Neural cell (in vitro differentiated cells): ENCODE measurements at regions not wholly inside any gene's neighbourhood (a gene's known extent, or its start where the extent isn't known, plus 50 kb on each side); places are given as distances from the start of the nearest gene placed in this dataset.

Source experiments
- H2AFZ ChIP-seq: fragments of 200-600, 300-800 bp; sonication (generic), shearing (Covaris generic); 2 replicates; pipeline ENCODE4 v1.6.0; 2014; ENCODE audit warnings: low read depth, mild to moderate bottlenecking, antibody characterized with exemption, low read length, moderate library complexity
- H3F3A ChIP-seq: fragments of 200-600 bp; shearing (Covaris generic); 2 replicates; pipeline ENCODE4 v1.6.1; 2016; ENCODE audit warnings: mild to moderate bottlenecking, moderate library complexity, mixed read lengths, antibody characterized with exemption, low read length; ENCODE audit not compliant: insufficient read depth, poor library complexity, severe bottlenecking
- H3K27ac ChIP-seq: fragments of 200-600, 300-800 bp; sonication (generic), shearing (Covaris generic); 2 replicates; pipeline ENCODE4 v1.5.1; 2014; ENCODE audit warnings: mild to moderate bottlenecking, low read length, moderate library complexity
- H3K27me3 ChIP-seq: fragments of 300-800, 200-600 bp; sonication (generic), shearing (Covaris generic); 2 replicates; pipeline ENCODE4 v1.6.0; 2014; ENCODE audit warnings: mild to moderate bottlenecking, low read depth, low read length, moderate library complexity; ENCODE audit not compliant: insufficient read depth
- H3K36me3 ChIP-seq: fragments of 300-800, 200-600 bp; sonication (generic), shearing (Covaris generic); 2 replicates; pipeline ENCODE4 v1.5.1; 2014; ENCODE audit warnings: mild to moderate bottlenecking, antibody characterized with exemption, low read length, moderate library complexity; ENCODE audit not compliant: insufficient read depth
- H3K4me2 ChIP-seq: fragments of 300-800, 200-600 bp; sonication (generic), shearing (Covaris generic); 2 replicates; pipeline ENCODE4 v1.6.0; 2014; ENCODE audit warnings: mild to moderate bottlenecking, low read length
- H3K4me3 ChIP-seq: fragments of 300-800, 200-600 bp; sonication (generic), shearing (Covaris generic); 2 replicates; pipeline ENCODE4 v1.5.1; 2014; ENCODE audit warnings: mild to moderate bottlenecking, low read length, moderate library complexity
- H3K79me2 ChIP-seq: fragments of 200-600 bp; shearing (Covaris generic); replicated peaks from 2 replicates; pipeline ENCODE4 v1.6.0; 2014; ENCODE audit warnings: mild to moderate bottlenecking, low read length, moderate library complexity; ENCODE audit not compliant: insufficient read depth
- H3K9ac ChIP-seq: fragments of 300-800, 200-600 bp; sonication (generic), shearing (Covaris generic); 2 replicates; pipeline ENCODE4 v1.6.1; 2016; ENCODE audit warnings: mild to moderate bottlenecking, low read length, mixed read lengths
- H3K9me2 ChIP-seq: fragments of 200-600 bp; shearing (Covaris generic); 2 replicates; pipeline ENCODE4 v1.6.1; 2016; ENCODE audit warnings: mild to moderate bottlenecking, low read length, mixed read lengths; ENCODE audit not compliant: insufficient read depth
- H3K9me3 ChIP-seq: fragments of 200-600, 300-800 bp; sonication (generic), shearing (Covaris generic); 2 replicates; pipeline ENCODE4 v1.6.1; 2016; ENCODE audit warnings: mild to moderate bottlenecking, mixed run types, low read length, moderate library complexity, mixed read lengths
- H4K20me1 ChIP-seq: fragments of 200-600 bp; shearing (Covaris generic); 2 replicates; pipeline ENCODE4 v1.6.1; 2016; ENCODE audit warnings: mild to moderate bottlenecking, mixed run types; ENCODE audit not compliant: insufficient read depth
- EP300 ChIP-seq: fragments of 450-650 bp; conservative IDR thresholded peaks from 2 replicates; pipeline ENCODE4 v1.6.1; 2014; ENCODE audit warnings: antibody characterized with exemption, mild to moderate bottlenecking, moderate library complexity; ENCODE audit not compliant: poor library complexity, severe bottlenecking
- EZH2 ChIP-seq: fragments of 200-600, 300-800 bp; shearing (Covaris generic), sonication (generic); IDR thresholded peaks from 2 replicates; pipeline ENCODE4 v1.6.1; 2014; ENCODE audit warnings: antibody characterized with exemption, low read length, borderline replicate concordance, mild to moderate bottlenecking; ENCODE audit not compliant: insufficient read depth, poor library complexity, severe bottlenecking
- MXI1 ChIP-seq: fragments of 450-650 bp; conservative IDR thresholded peaks from 2 replicates; pipeline ENCODE4 v1.6.1; 2014; ENCODE audit warnings: antibody characterized with exemption, mild to moderate bottlenecking; ENCODE audit not compliant: poor library complexity, severe bottlenecking
- POLR2AphosphoS5 ChIP-seq: IDR thresholded peaks from 2 replicates; pipeline ENCODE4 v1.6.1; 2012
- RAD21 ChIP-seq: fragments of 450-650 bp; conservative IDR thresholded peaks from 2 replicates; pipeline ENCODE4 v1.6.1; 2014; ENCODE audit warnings: antibody characterized with exemption, mild to moderate bottlenecking, moderate library complexity
- SMC3 ChIP-seq: fragments of 450-650 bp; conservative IDR thresholded peaks from 2 replicates; pipeline ENCODE4 v1.6.1; 2014; ENCODE audit warnings: antibody characterized with exemption, mild to moderate bottlenecking, moderate library complexity; ENCODE audit not compliant: poor library complexity
- TAF1 ChIP-seq: IDR thresholded peaks from 2 replicates; pipeline ENCODE4 v1.6.1; 2012; ENCODE audit warnings: low read depth
- TF ChIP-seq, protein P1 (sequence below): IDR thresholded peaks from 2 replicates; pipeline ENCODE4 v1.6.1; 2012; ENCODE audit warnings: borderline replicate concordance
- TF ChIP-seq, protein P2 (sequence below): fragments of 450-650 bp; IDR thresholded peaks from 2 replicates; pipeline ENCODE4 v1.5.1; 2014; ENCODE audit warnings: antibody characterized with exemption, mild to moderate bottlenecking, moderate library complexity; ENCODE audit not compliant: poor library complexity, severe bottlenecking

DNA sequence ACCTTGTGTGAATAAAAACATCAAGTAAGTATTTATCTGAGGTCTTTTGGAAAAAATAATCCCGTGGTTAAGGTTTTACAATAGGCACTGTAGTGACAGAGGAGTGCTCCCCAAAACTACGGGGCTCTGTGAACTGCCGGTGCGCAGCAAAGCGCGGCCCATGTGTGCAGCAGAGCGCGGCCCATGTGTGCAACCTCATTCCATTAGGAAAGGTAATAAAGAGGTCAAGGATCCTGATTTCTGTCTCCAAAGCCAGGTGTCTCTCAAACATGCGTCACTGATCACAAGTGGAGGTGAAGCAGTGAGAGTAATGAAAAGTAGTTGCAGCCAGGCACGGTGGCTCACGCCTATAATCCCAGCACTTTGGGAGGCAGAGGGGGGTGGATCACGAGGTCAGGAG is 58.7 kb downstream of the MRPL57 start:
- Histone ChIP-seq H2AFZ (no peak overlapping the region), H3K27ac (no peak overlapping the region), H4K20me1 (no peaks in the 10 kb centered on the region), H3K4me3 (no peak overlapping the region), H3K27me3 (no peaks in the 10 kb centered on the region), H3K9me2 (no peaks in the 10 kb centered on the region), H3K9me3 (no peaks in the 10 kb centered on the region), H3K79me2 (no peaks in the 10 kb centered on the region), H3K36me3 (no peaks in the 10 kb centered on the region), H3F3A (no peaks in the 10 kb centered on the region), H3K9ac (no peak overlapping the region), H3K4me2 (no peak overlapping the region)
- no peak for TF ChIP-seq TAF1
- TF ChIP-seq SMC3 = no peak
- no peak for TF ChIP-seq EP300
- no peak for TF ChIP-seq MXI1
- TF ChIP-seq POLR2AphosphoS5 = no peak
- no peak for TF ChIP-seq EZH2
- TF ChIP-seq, protein P1, sequence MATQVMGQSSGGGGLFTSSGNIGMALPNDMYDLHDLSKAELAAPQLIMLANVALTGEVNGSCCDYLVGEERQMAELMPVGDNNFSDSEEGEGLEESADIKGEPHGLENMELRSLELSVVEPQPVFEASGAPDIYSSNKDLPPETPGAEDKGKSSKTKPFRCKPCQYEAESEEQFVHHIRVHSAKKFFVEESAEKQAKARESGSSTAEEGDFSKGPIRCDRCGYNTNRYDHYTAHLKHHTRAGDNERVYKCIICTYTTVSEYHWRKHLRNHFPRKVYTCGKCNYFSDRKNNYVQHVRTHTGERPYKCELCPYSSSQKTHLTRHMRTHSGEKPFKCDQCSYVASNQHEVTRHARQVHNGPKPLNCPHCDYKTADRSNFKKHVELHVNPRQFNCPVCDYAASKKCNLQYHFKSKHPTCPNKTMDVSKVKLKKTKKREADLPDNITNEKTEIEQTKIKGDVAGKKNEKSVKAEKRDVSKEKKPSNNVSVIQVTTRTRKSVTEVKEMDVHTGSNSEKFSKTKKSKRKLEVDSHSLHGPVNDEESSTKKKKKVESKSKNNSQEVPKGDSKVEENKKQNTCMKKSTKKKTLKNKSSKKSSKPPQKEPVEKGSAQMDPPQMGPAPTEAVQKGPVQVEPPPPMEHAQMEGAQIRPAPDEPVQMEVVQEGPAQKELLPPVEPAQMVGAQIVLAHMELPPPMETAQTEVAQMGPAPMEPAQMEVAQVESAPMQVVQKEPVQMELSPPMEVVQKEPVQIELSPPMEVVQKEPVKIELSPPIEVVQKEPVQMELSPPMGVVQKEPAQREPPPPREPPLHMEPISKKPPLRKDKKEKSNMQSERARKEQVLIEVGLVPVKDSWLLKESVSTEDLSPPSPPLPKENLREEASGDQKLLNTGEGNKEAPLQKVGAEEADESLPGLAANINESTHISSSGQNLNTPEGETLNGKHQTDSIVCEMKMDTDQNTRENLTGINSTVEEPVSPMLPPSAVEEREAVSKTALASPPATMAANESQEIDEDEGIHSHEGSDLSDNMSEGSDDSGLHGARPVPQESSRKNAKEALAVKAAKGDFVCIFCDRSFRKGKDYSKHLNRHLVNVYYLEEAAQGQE = no peak
- TF ChIP-seq, protein P2, sequence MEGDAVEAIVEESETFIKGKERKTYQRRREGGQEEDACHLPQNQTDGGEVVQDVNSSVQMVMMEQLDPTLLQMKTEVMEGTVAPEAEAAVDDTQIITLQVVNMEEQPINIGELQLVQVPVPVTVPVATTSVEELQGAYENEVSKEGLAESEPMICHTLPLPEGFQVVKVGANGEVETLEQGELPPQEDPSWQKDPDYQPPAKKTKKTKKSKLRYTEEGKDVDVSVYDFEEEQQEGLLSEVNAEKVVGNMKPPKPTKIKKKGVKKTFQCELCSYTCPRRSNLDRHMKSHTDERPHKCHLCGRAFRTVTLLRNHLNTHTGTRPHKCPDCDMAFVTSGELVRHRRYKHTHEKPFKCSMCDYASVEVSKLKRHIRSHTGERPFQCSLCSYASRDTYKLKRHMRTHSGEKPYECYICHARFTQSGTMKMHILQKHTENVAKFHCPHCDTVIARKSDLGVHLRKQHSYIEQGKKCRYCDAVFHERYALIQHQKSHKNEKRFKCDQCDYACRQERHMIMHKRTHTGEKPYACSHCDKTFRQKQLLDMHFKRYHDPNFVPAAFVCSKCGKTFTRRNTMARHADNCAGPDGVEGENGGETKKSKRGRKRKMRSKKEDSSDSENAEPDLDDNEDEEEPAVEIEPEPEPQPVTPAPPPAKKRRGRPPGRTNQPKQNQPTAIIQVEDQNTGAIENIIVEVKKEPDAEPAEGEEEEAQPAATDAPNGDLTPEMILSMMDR = no peak
- no peak for TF ChIP-seq RAD21

DNA sequence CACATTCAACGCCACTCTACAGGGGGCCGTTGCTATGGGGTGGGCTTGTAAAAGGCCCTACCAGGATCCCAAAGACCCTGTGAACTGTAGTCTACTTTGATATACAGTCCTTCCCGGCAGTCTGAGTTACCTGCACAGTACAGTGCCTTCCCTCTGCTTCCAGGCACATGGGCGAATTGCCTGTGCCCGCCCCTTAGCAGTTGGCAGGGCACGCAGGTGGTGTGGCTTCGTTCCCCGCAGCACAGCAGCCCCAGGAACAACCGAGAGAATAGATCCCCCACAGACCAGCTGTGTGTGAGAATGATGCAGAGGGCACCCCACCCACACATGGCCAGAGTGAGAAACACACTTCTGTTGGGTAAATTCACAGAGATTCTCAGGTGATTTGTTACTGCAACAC is 60.6 kb downstream of the MRPL57 start:
- no peaks in the 10 kb centered on the region for H3F3A ChIP-seq
- no peak overlapping the region for H3K4me2 ChIP-seq
- no peak overlapping the region for H3K9ac ChIP-seq
- H3K9me3 ChIP-seq = no peaks in the 10 kb centered on the region
- H3K27me3 ChIP-seq = no peaks in the 10 kb centered on the region
- H2AFZ ChIP-seq = no peak overlapping the region
- no peak overlapping the region for H3K27ac ChIP-seq
- H4K20me1 ChIP-seq = no peaks in the 10 kb centered on the region
- TF ChIP-seq, protein P1 = no peak
- TF ChIP-seq TAF1 = no peak
- TF ChIP-seq POLR2AphosphoS5 = no peak
- no peak for TF ChIP-seq RAD21
- TF ChIP-seq EZH2 = no peak
- TF ChIP-seq, protein P2 = no peak
- no peak for TF ChIP-seq SMC3
- TF ChIP-seq MXI1 = no peak
- TF ChIP-seq EP300 = no peak
- H3K36me3 ChIP-seq = no peaks in the 10 kb centered on the region
- H3K79me2 ChIP-seq = no peaks in the 10 kb centered on the region
- H3K9me2 ChIP-seq = no peaks in the 10 kb centered on the region
- no peak overlapping the region for H3K4me3 ChIP-seq
